Trophoblast cell (in vitro differentiated cells and primary cell): ENCODE measurements at regions not wholly inside any gene's neighbourhood (a gene's known extent, or its start where the extent isn't known, plus 50 kb on each side); places are given as distances from the start of the nearest gene placed in this dataset.
"Not testable (repeated sequence)": the region's sequence is repeated elsewhere in the genome, so short reads cannot be mapped to it uniquely, and the experiment has no call there.

Experiments used
- DNase-seq, 2 donors: peaks; one replicate each; pipeline ENCODE4 v3.0.0-alpha.2; 2016
- H2AFZ ChIP-seq: 2 replicates; pipeline ENCODE4 v1.6.1; 2013; ENCODE audit warnings: low read length, moderate library complexity, mild to moderate bottlenecking; ENCODE audit not compliant: insufficient read depth, poor library complexity
- H2AK5ac ChIP-seq: 2 replicates; pipeline ENCODE4 v1.6.1; 2013; ENCODE audit warnings: mild to moderate bottlenecking, low read length
- H2BK120ac ChIP-seq: 2 replicates; pipeline ENCODE4 v1.6.1; 2013; ENCODE audit warnings: low read length, mild to moderate bottlenecking, moderate library complexity; ENCODE audit not compliant: insufficient read depth, poor library complexity
- H2BK12ac ChIP-seq: 2 replicates; pipeline ENCODE4 v1.6.1; 2013; ENCODE audit warnings: mild to moderate bottlenecking, low read length, moderate library complexity
- H2BK5ac ChIP-seq: 2 replicates; pipeline ENCODE4 v1.6.1; 2013; ENCODE audit warnings: low read length, low read depth, moderate library complexity, mild to moderate bottlenecking; ENCODE audit not compliant: poor library complexity
- H3K14ac ChIP-seq: 2 replicates; pipeline ENCODE4 v1.6.1; 2013; ENCODE audit warnings: mild to moderate bottlenecking, low read length
- H3K18ac ChIP-seq: 2 replicates; pipeline ENCODE4 v1.6.1; 2013; ENCODE audit warnings: mild to moderate bottlenecking, low read length
- H3K23ac ChIP-seq: 2 replicates; pipeline ENCODE4 v1.6.1; 2013; ENCODE audit warnings: low read length
- H3K27ac ChIP-seq: 2 replicates; pipeline ENCODE4 v1.5.1; 2013; ENCODE audit warnings: low read depth, mild to moderate bottlenecking, inconsistent platforms, low read length, moderate library complexity
- H3K27me3 ChIP-seq: 2 replicates; pipeline ENCODE4 v1.6.1; 2013; ENCODE audit warnings: inconsistent platforms, mild to moderate bottlenecking, low read length, moderate library complexity; ENCODE audit not compliant: insufficient read depth
- H3K36me3 ChIP-seq, 2 experiments: 1 replicate in 1 of 2; 2 replicates in 1 of 2; pipeline ENCODE4 v1.6.1; 2013; ENCODE audit warnings: low read length in 2 of 2, mild to moderate bottlenecking in 2 of 2, moderate library complexity in 1 of 2; ENCODE audit not compliant: insufficient read depth in 2 of 2, control insufficient read depth in 1 of 2
- H3K4ac ChIP-seq: 2 replicates; pipeline ENCODE4 v1.6.1; 2013; ENCODE audit warnings: low read depth, mild to moderate bottlenecking, low read length, moderate library complexity
- H3K4me1 ChIP-seq, 2 experiments: 1 replicate in 1 of 2; 2 replicates in 1 of 2; pipeline ENCODE4 v1.6.1; 2013; ENCODE audit warnings: low read length in 2 of 2, mild to moderate bottlenecking in 2 of 2, moderate library complexity in 1 of 2; ENCODE audit not compliant: insufficient read depth in 2 of 2, control insufficient read depth in 1 of 2
- H3K4me2 ChIP-seq: 2 replicates; pipeline ENCODE4 v1.6.1; 2013; ENCODE audit warnings: inconsistent platforms, mild to moderate bottlenecking, low read length, moderate library complexity
- H3K4me3 ChIP-seq: 2 replicates; pipeline ENCODE4 v1.5.1; 2013; ENCODE audit warnings: mild to moderate bottlenecking, low read depth, low read length, inconsistent platforms
- H3K79me1 ChIP-seq: one replicate; pipeline ENCODE4 v1.6.1; 2013; ENCODE audit warnings: low read length
- H3K79me2 ChIP-seq: 2 replicates; pipeline ENCODE4 v1.6.1; 2013; ENCODE audit warnings: low read length, mild to moderate bottlenecking; ENCODE audit not compliant: control insufficient read depth, insufficient read depth, poor library complexity
- H3K9ac ChIP-seq: 2 replicates; pipeline ENCODE4 v1.6.1; 2013; ENCODE audit warnings: mild to moderate bottlenecking, low read length
- H3K9me3 ChIP-seq: 2 replicates; pipeline ENCODE4 v1.6.1; 2013; ENCODE audit warnings: low read depth, mild to moderate bottlenecking, control low read depth, inconsistent platforms, low read length; ENCODE audit not compliant: insufficient read depth
- H4K12ac ChIP-seq: 2 replicates; pipeline ENCODE4 v1.6.1; 2013; ENCODE audit warnings: low read depth, mild to moderate bottlenecking, low read length, moderate library complexity
- H4K8ac ChIP-seq: 2 replicates; pipeline ENCODE4 v1.6.1; 2013; ENCODE audit warnings: low read depth, mild to moderate bottlenecking, low read length, moderate library complexity
- H4K91ac ChIP-seq: one replicate; pipeline ENCODE4 v1.6.1; 2013; ENCODE audit warnings: low read depth, mild to moderate bottlenecking, low read length, moderate library complexity
- WGBS: extraction: QIAGEN DNeasy Blood & Tissue Kit; methylation state at CpG from one replicate; pipeline ENCODE4 v1.1.7; 2013; ENCODE audit warnings: missing lambda C conversion rate; ENCODE audit not compliant: insufficient read length, insufficient coverage; ENCODE audit errors: extremely low coverage; 5-methylcytosine and 5-hydroxymethylcytosine counted together

- H3K79me2 ChIP-seq = no peaks in the 10 kb centered on the region
- H3K4ac ChIP-seq = no peak overlapping the region
- no peaks in the 10 kb centered on the region for H3K36me3 ChIP-seq
- no peaks in the 10 kb centered on the region for H3K27me3 ChIP-seq
- H2AK5ac ChIP-seq = no peak overlapping the region
- no peak overlapping the region for H3K27ac ChIP-seq
- H4K91ac ChIP-seq = no peak overlapping the region
- peaks cover 0 to 2% of the 10 kb centered on the region in 2 experiments for H3K4me1 ChIP-seq
- H3K23ac ChIP-seq = no peak overlapping the region
- H3K18ac ChIP-seq = no peak overlapping the region
- no peak overlapping the region for H2BK120ac ChIP-seq
- peak; percentile 67 to 87 for DNase-seq
- H3K4me2 ChIP-seq = no peak overlapping the region
- no CpG with 5 or more reads among the region's 5 CpGs for WGBS
- H2BK12ac ChIP-seq = no peak overlapping the region
- no peak overlapping the region for H3K9ac ChIP-seq
- H2BK5ac ChIP-seq = no peak overlapping the region
- H3K14ac ChIP-seq = no peak overlapping the region
- H3K4me3 ChIP-seq = no peak overlapping the region
- H2AFZ ChIP-seq = no peak overlapping the region
- H3K9me3 ChIP-seq = no peaks in the 10 kb centered on the region
- H3K79me1 ChIP-seq = no peaks in the 10 kb centered on the region
- no peak overlapping the region for H4K8ac ChIP-seq
- H4K12ac ChIP-seq = no peak overlapping the region
Observed at GRCh38 chr4:82124365-82124764, 249.4 kb downstream of the HNRNPD start.

- Histone ChIP-seq H2BK120ac (no peak overlapping the region), H3K18ac (no peak overlapping the region), H2AK5ac (no peak overlapping the region), H3K4me3 (no peak overlapping the region), H3K27ac (no peak overlapping the region), H3K4ac (no peak overlapping the region), H3K27me3 (no peaks in the 10 kb centered on the region), H3K79me2 (no peaks in the 10 kb centered on the region), H4K91ac (no peak overlapping the region), H2BK5ac (no peak overlapping the region), H3K79me1 (no peaks in the 10 kb centered on the region), H4K8ac (no peak overlapping the region), H3K9ac (no peak overlapping the region), H2BK12ac (no peak overlapping the region), H3K4me2 (no peak overlapping the region), H3K14ac (no peak overlapping the region), H3K23ac (no peak overlapping the region), H3K9me3 (no peaks in the 10 kb centered on the region), H4K12ac (no peak overlapping the region), H3K36me3 (no peaks in the 10 kb centered on the region), H3K4me1 (peaks cover 0 to 2% of the 10 kb centered on the region in 2 experiments), H2AFZ (no peak overlapping the region)
- no CpG with 5 or more reads among the region's 3 CpGs for WGBS
- DNase-seq = no peak
Observed at GRCh38 chr4:82123934-82124333, 249.9 kb downstream of the HNRNPD start.

GRCh38 chr4:82115183-82115582 is 258.6 kb downstream of the HNRNPD start:
- H3K4me1 ChIP-seq, H3K4me3 ChIP-seq, H3K4me2 ChIP-seq, H3K27me3 ChIP-seq, H3K79me2 ChIP-seq, H4K91ac ChIP-seq, H3K23ac ChIP-seq, H2AK5ac ChIP-seq, H3K79me1 ChIP-seq, H3K27ac ChIP-seq, H2AFZ ChIP-seq, H3K9ac ChIP-seq, H4K12ac ChIP-seq, H4K8ac ChIP-seq, H2BK120ac ChIP-seq, H3K4ac ChIP-seq, H3K14ac ChIP-seq, H3K36me3 ChIP-seq, H2BK5ac ChIP-seq, H3K18ac ChIP-seq, H3K9me3 ChIP-seq, DNase-seq, H2BK12ac ChIP-seq: not testable (repeated sequence)
- WGBS = no CpG with 5 or more reads among the region's 3 CpGs

GRCh38 chr4:82108506-82108905 is 265.3 kb downstream of the HNRNPD start:
- no peaks in the 10 kb centered on the region for H3K4me1 ChIP-seq
- WGBS = no CpG with 5 or more reads among the region's 2 CpGs
- H3K27ac ChIP-seq = no peak overlapping the region
- H3K23ac ChIP-seq = no peak overlapping the region
- no peak overlapping the region for H4K8ac ChIP-seq
- no peak overlapping the region for H2AK5ac ChIP-seq
- no peaks in the 10 kb centered on the region for H3K36me3 ChIP-seq
- no peak overlapping the region for H3K4me2 ChIP-seq
- H3K4me3 ChIP-seq = no peak overlapping the region
- no peak overlapping the region for H3K9ac ChIP-seq
- no peak for DNase-seq
- H2BK12ac ChIP-seq = no peak overlapping the region
- H3K18ac ChIP-seq = no peak overlapping the region
- H3K14ac ChIP-seq = no peak overlapping the region
- H4K91ac ChIP-seq = no peak overlapping the region
- H2BK120ac ChIP-seq = no peak overlapping the region
- H3K79me2 ChIP-seq = no peaks in the 10 kb centered on the region
- no peak overlapping the region for H2BK5ac ChIP-seq
- no peak overlapping the region for H2AFZ ChIP-seq
- no peak overlapping the region for H3K4ac ChIP-seq
- no peaks in the 10 kb centered on the region for H3K27me3 ChIP-seq
- H4K12ac ChIP-seq = no peak overlapping the region
- H3K9me3 ChIP-seq = peaks cover 2% of the 10 kb centered on the region
- no peaks in the 10 kb centered on the region for H3K79me1 ChIP-seq
